ENCODE measurements at regions not wholly inside any gene's neighbourhood (a gene's known extent, or its start where the extent isn't known, plus 50 kb on each side); places are given as distances from the start of the nearest gene placed in this dataset.

GRCh38 chr11:96647621-96648020, 257.8 kb downstream of the JRKL start:
- DNase-seq = no peak
- no peak for ATAC-seq
- TF ChIP-seq CTCF (IDR thresholded peaks at IDR 0.05) = no peak
- intact Hi-C loops (cut with DNase I) = no loop called here
- no peak overlapping the region for H3K27ac ChIP-seq
- H3K27me3 ChIP-seq (ENCODE audit: low read depth) = no peaks in the 10 kb centered on the region
- H3K36me3 ChIP-seq = no peaks in the 10 kb centered on the region
- H3K9me3 ChIP-seq = no peaks in the 10 kb centered on the region
- H3K4me3 ChIP-seq = no peak overlapping the region
- no peaks in the 10 kb centered on the region for H3K4me1 ChIP-seq

GRCh38 chr11:96648991-96649390, 259.2 kb downstream of the JRKL start:
- Histone ChIP-seq H3K36me3 (no peaks in the 10 kb centered on the region), H3K4me1 (no peaks in the 10 kb centered on the region), H3K27me3 (ENCODE audit: low read depth) (no peaks in the 10 kb centered on the region), H3K27ac (no peak overlapping the region), H3K9me3 (no peaks in the 10 kb centered on the region), H3K4me3 (no peak overlapping the region)
- no peak for TF ChIP-seq CTCF (IDR thresholded peaks at IDR 0.05)
- no peak for ATAC-seq
- DNase-seq = no peak
- intact Hi-C loops (cut with DNase I) = no loop called here

GRCh38 chr11:96652516-96652915, 262.7 kb downstream of the JRKL start:
- Histone ChIP-seq H3K9me3 (no peaks in the 10 kb centered on the region), H3K27me3 (ENCODE audit: low read depth) (no peaks in the 10 kb centered on the region), H3K4me1 (no peaks in the 10 kb centered on the region), H3K4me3 (no peak overlapping the region), H3K36me3 (no peaks in the 10 kb centered on the region), H3K27ac (no peak overlapping the region)
- no peak for TF ChIP-seq CTCF (IDR thresholded peaks at IDR 0.05)
- DNase-seq (no peak), ATAC-seq (no peak)
- intact Hi-C loops (cut with DNase I) = no loop called here

GRCh38 chr11:96655474-96655873, 265.7 kb downstream of the JRKL start:
- Histone ChIP-seq H3K4me1 (no peaks in the 10 kb centered on the region), H3K4me3 (no peak overlapping the region), H3K27me3 (ENCODE audit: low read depth) (no peaks in the 10 kb centered on the region), H3K36me3 (no peaks in the 10 kb centered on the region), H3K9me3 (no peaks in the 10 kb centered on the region), H3K27ac (no peak overlapping the region)
- TF ChIP-seq CTCF (IDR thresholded peaks at IDR 0.05) = no peak
- DNase-seq = no peak
- ATAC-seq = no peak
- intact Hi-C loops (cut with DNase I) = no loop called here

GRCh38 chr11:96658436-96658835, 268.6 kb downstream of the JRKL start:
- Histone ChIP-seq H3K9me3 (no peaks in the 10 kb centered on the region), H3K27me3 (ENCODE audit: low read depth) (no peaks in the 10 kb centered on the region), H3K4me1 (no peaks in the 10 kb centered on the region), H3K36me3 (no peaks in the 10 kb centered on the region), H3K4me3 (no peak overlapping the region), H3K27ac (no peak overlapping the region)
- no peak for DNase-seq
- ATAC-seq = no peak
- intact Hi-C loops (cut with DNase I) = no loop called here
- no peak for TF ChIP-seq CTCF (IDR thresholded peaks at IDR 0.05)

GRCh38 chr11:96664110-96664509, 274.3 kb downstream of the JRKL start:
- DNase-seq = no peak
- Histone ChIP-seq H3K27me3 (ENCODE audit: low read depth) (no peaks in the 10 kb centered on the region), H3K36me3 (no peaks in the 10 kb centered on the region), H3K4me3 (no peak overlapping the region), H3K4me1 (no peaks in the 10 kb centered on the region), H3K27ac (no peak overlapping the region), H3K9me3 (no peaks in the 10 kb centered on the region)
- ATAC-seq = no peak
- intact Hi-C loops (cut with DNase I) = no loop called here
- TF ChIP-seq CTCF (IDR thresholded peaks at IDR 0.05) = no peak
